ENCODE measurements at regions not wholly inside any gene's neighbourhood (a gene's known extent, or its start where the extent isn't known, plus 50 kb on each side); places are given as distances from the start of the nearest gene placed in this dataset.
"Not testable (repeated sequence)": the region's sequence is repeated elsewhere in the genome, so short reads cannot be mapped to it uniquely, and the experiment has no call there.

DNA sequence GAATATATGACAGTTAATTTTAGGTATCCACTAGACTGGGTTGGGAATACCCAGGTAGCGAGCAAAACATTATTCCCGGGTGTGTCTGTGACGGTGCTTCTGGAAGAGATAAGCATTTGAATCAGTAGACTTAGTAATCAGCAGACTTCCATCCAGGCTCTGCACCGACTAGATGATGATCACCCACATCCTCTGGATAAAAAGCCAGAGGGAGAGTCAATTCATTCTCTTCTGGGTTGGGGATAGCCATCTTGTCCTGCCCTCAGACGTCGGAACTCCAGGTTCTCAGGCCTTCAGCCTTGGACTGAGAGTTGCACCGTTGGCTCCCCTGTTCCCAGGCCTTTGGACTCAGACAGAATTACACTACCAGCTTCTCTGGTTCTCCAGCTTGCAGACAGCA lies 168.0 kb downstream of the PHLDA1 start:
- no peak for DNase-seq

GRCh38 chr12:75862692-75863471 lies 168.7 kb downstream of the PHLDA1 start:
- no peak for DNase-seq

DNA sequence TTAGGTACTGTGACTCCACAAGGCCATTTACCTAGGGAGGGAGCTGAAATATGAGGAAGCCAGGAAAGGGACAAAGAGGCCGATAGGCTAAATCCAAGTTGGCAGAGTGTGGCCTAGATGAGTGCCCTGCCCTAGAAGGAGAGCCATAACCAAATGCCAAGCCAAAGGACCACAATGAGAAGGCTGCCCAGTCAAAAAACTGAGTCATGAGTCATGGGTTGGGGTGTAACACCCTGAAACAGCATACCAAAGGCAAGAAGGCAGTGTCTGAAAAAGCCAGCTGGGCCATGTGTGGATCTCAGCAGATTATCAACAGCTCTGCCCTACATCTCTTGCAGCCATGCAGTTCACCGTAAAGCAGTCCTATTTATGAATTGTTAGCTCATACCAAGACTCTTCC lies 171.7 kb downstream of the PHLDA1 start:
- no peak for DNase-seq

DNA sequence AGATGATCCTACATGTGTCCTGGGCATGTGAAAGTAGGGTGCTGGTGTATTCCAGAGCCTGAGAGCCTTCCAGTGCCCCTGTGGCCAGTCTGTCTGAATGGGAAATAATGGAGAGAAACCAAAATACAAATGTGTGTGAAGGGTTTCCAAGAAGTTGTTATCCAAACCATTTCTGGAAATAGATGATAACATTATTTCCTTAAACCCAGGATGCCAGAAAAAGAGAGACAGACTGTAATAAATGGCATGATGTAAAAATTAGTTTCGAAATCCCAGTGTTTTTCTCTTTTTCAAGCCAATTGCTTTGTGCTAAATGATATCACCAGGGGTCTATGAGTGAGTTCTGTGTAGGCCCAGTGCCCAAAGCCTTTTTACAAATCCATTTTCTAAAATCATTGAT lies 175.3 kb downstream of the PHLDA1 start:
- no peak for DNase-seq

DNA sequence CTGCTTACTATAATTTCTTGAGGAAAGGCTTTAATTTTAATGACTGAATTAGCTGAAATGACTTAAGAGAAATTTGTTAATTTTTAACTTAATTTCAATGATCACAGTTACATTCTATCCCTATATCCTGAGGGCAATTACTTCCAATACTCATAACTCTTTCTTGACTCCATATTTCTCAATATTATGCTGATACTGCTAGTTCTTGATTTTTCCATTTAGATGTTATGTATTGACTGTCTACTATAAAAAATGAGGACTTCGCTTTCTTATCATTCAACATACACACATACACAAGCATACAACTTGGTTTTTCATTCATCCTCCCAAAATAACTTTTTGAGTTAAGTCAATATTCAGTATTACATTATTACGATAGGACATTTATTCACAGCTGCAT lies 176.2 kb downstream of the PHLDA1 start:
- DNase-seq = no peak

DNA sequence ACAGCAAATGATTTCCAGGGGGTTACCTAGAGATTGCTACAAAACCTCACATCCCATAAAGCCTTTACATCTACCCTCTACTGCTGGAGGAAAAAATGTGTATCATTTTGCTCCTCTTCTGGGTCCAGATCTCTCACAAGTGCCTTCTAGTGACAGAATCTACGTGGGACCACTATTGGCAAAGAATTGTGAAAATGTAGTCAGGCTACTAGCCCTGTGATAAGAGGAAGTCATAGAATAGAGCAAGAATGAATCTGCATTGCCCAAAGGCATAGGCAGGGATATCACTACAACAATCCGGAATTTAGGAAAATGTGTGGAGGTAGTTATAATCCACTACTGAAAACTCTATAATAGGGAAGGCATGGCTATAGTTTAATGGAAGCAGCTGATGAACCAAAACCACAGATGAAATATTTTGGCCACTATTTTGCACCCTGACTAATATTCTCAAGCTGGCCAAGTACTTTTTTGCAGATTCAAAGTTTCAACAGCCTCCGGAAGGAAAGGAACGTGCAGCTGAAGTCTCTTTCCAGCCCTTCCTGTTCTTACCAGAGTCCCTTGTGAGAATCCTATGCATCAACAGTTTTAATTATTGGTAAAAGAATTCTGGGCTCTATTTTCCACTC lies 176.8 kb downstream of the PHLDA1 start:
- no peak for DNase-seq

GRCh38 chr12:75854137-75854536 lies 177.4 kb downstream of the PHLDA1 start:
- not testable (repeated sequence) for DNase-seq

DNA sequence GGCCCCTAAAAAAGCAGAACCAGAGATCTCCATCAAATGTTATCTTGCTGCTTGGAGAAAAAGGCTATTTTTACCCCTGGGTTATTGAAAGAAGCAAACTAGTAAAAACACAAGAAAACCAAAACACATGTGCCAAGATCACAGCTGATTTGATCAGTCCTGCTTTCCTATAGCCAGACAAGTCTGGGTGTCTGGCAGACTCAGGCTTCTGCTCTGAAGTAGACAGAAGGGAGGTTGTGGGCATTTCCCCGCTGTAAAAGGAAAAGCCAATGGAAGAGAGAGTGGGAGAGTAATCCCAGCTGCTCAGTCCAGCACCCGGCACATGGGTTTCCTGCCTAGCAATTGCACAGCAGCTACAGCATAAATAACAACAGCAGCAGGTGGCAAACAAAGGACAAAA lies 177.9 kb downstream of the PHLDA1 start:
- DNase-seq = no peak

- DNase-seq = no peak
Observed at GRCh38 chr12:75852956-75853355, 178.6 kb downstream of the PHLDA1 start.

- peak; percentile 55 for DNase-seq
Observed at GRCh38 chr12:75852143-75852542, 179.4 kb downstream of the PHLDA1 start.

GRCh38 chr12:75850721-75851462 lies 180.7 kb downstream of the PHLDA1 start:
- no peak for DNase-seq

GRCh38 chr12:75848961-75849360 lies 182.6 kb downstream of the PHLDA1 start:
- no peak for DNase-seq

DNA sequence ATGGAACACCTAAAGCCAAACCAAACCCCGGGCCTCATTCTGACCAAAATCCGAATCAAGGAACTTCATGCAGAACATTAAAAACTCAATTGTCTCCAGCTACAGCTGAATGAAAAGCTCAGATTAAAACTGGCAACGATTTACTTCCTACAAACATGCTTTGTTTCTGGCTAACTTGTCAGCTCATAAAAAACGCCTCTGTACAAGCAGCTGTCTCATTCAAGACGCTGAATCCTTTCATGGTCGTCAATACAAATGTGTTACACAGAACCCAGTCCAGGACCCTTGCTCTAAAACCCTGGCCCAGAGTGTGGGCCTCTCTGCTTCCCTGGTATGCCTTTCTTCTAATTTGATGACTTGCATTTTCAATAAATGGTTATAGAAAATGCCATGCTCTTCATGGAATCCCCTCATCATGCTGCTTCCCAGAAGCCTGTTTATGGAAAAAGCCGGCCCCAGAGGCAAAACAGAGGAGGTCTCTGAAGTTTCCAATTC lies 183.1 kb downstream of the PHLDA1 start:
- no peak for DNase-seq

- no peak for DNase-seq
Observed at GRCh38 chr12:75846102-75846501, 185.5 kb downstream of the PHLDA1 start.

DNA sequence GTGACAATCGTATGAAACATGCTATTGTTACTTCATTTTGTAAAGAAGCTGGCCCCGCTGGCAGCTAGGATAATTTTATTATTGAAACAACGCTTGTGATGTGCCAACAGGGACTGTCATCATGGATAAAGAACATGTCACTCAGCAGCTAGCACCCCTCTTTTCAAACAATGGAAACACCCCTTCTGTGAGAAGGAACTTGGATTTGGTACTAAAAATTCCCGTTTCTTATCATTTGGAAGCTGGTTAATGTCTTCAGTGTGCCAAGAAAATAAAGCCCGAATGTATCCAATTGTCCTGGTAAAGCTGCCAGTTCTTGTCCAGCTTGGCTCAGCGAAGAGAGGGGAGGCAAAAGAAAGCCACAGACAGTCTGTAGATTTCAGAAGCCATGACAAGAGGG lies 186.6 kb downstream of the PHLDA1 start:
- no peak for DNase-seq

DNA sequence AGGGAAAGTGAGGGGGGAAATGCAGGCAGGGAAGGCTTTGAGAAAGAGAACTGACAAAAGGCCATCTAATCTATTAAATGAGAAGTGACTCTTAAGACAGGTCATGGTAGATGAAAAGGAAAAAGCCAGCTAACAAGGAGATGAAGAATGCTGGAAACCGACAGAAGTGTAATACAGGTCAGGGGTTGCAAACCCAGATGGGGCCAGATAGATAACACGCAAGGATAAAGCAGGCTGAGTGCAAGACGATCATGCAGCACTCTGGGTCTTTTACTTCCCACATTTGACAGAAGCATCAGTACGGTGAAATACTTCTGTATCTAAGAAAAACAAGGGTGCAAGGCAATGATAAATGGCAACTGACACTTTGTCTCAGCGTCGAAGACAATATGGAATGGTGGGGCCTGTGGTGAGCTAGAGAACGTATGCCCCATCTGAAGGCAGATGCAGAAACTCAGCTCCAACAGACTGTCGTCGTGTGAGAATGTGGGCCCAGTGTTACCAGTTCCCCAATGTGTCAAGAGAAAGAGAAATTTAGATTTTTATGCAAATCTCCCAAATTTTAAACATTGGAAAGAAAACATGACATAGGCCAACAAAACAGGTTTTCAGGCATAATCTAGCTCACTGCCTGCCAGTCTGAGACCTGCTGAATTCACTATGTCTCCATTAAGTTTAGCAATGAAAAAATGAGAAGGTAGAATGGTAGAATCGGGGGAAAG lies 187.4 kb downstream of the PHLDA1 start:
- DNase-seq = no peak

- peak; percentile 23 for DNase-seq
Observed at GRCh38 chr12:75842090-75842489, 189.5 kb downstream of the PHLDA1 start.

GRCh38 chr12:75840994-75841355 lies 190.6 kb downstream of the PHLDA1 start:
- no peak for DNase-seq

DNA sequence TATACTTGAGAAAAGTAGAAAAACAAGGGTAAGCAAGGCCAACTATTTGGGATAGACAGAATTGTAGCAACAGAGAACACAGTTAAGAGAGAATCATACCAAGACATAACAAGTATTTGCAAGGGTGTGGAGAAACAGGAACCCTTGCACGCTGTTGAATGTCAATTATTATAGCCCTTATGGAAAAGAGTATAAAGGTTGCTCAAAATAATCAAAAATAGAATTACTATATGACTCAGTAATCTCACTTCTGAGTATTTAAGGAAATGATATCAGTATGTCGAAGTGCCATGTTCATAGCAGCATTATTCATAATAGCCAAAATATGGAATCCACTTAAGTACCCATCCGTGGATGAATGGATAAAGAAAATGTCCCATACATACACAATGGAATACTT lies 193.3 kb downstream of the PHLDA1 start:
- DNase-seq = no peak

DNA sequence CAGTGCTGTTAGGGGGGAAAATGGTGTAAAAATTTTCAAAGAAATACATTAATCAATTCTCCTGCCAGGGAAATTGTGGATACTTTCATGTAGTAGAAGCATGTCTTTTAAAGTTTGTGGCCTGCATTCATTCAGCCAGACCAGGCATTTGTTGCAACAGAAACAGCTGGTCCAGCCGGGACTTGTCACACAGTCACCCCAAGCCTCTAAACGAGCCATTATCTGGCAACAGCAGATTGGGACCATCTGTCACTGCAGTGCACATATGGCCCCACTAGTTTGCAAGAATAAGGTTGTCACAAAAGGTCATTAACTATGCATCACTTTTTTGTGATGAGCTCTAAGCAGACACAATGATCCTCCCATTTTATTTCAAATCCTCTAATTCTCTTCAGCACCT lies 193.9 kb downstream of the PHLDA1 start:
- no peak for DNase-seq

DNA sequence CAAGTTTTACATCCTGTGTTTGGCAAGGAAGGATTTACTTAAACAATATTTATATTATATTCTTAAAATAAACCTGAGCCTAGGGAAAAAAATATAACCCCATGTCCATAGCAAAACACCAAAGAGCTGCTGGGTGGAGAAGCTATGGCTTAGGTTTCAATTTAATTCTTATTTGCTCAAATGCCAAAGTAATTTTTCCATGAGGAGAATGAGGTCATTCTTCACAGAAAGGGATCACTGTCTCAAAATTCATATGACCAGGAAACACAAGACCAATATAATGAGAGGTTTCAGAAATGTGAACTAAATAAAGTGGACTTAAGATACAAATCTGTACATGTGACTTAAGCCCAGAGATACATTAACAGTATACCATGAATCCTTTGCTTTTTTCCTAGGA lies 195.0 kb downstream of the PHLDA1 start:
- no peak for DNase-seq

- DNase-seq = no peak
Observed at GRCh38 chr12:75834591-75834990, 197.0 kb downstream of the PHLDA1 start.

DNA sequence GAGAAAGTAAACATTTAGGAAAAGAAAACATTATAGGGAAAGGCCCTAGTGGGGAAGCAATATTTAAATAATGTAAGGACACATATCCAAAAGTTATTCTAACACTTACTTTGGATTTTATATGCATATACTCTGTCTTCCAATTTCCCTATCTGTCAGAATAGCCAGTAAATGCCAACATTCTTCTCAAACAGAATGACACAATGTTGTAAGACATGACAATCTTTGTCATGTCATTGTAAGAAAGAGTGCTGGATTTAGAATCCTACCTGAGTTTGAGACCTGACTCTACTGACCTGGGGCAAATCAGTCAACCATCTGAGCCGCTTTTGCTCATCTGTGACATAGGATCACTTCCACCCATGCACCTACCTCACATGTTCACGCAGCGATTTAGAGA lies 198.3 kb downstream of the PHLDA1 start:
- DNase-seq = no peak
